ENCODE measurements at regions not wholly inside any gene's neighbourhood (a gene's known extent, or its start where the extent isn't known, plus 50 kb on each side); places are given as distances from the start of the nearest gene placed in this dataset.

- no peak for TF ChIP-seq CTCF (IDR thresholded peaks at IDR 0.05; ENCODE audit: insufficient read depth, low read length)
- TF ChIP-seq SPI1 (IDR thresholded peaks at IDR 0.05; ENCODE audit: borderline replicate concordance, low read depth): no peak
- TF ChIP-seq POLR2AphosphoS5 (IDR thresholded peaks at IDR 0.05; ENCODE audit: low read depth): no peak
These were observed 133.3 kb upstream of the MAN1A1 start for GRCh38 chr6:119482850-119483285.

Data from HL-60 (cell line).